GM18520 (cell line): ENCODE measurements at regions not wholly inside any gene's neighbourhood (a gene's known extent, or its start where the extent isn't known, plus 50 kb on each side); places are given as distances from the start of the nearest gene placed in this dataset.

Experiments used
- ATAC-seq: cut with Tn5 transposase; IDR thresholded peaks from one replicate; pipeline ENCODE4 v1.9.1; 2021; ENCODE audit not compliant: unreplicated experiment

DNA sequence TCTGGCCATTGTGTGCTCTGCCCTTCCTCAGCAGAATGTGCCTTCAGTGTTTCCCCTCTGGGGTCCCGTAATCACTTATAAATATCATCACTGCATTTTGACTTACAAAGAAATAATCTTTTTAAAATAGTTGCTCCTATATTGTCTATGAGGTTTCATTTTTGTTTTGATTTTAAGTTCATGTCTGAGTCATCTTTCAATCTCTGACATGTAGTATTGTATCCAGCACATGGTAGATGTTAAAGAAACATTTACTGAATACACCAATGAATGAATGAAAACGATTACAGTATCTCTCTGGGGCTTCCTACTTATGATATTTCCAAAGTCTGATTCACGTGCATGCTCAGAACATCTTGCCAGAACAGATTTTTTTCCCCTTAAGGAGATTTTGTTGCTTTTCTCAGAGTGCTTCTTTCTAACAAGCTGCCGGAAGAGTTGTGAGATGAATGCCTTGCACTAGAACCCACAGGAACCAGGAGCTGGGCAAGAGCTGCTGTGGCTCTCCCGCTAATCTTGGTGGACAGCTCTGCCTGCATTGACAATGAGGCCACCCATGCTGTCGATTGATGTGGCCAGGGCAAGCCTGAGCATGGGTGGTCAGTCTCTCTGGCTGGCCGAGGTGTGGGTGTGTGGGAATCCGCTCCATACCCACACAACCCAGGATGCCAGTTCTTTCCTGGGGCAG is 199.4 kb downstream of the CYRIA start:
- no peak for ATAC-seq

DNA sequence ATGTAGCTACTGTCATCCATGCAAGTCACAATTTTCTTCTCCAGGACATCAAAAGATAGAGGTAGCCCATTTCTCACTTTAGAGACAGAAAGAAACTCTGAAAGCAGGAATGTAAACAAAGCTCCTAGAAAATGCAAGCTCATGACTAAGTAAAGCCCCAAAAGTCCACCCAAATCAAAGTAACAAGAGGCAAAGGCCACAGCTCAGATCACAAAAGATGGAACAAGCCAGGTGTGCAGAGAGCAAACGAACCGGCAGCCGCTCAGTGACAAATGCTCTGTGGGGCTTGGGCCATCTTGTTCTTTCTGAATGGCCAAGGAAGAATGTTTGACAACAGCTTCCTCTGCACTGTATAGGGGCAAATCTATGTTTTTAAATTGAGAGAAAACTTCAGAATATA is 201.0 kb downstream of the CYRIA start:
- ATAC-seq = no peak

- ATAC-seq = no peak
Measured at GRCh38 chr2:16462958-16463357, 202.7 kb downstream of the CYRIA start.

- ATAC-seq = no peak
Measured at GRCh38 chr2:16461672-16462071, 204.0 kb downstream of the CYRIA start.

- no peak for ATAC-seq
Measured at GRCh38 chr2:16459606-16460005, 206.0 kb downstream of the CYRIA start.

- no peak for ATAC-seq
Measured at GRCh38 chr2:16454621-16455020, 211.0 kb downstream of the CYRIA start.

GRCh38 chr2:16452123-16452522 is 213.5 kb downstream of the CYRIA start:
- no peak for ATAC-seq

DNA sequence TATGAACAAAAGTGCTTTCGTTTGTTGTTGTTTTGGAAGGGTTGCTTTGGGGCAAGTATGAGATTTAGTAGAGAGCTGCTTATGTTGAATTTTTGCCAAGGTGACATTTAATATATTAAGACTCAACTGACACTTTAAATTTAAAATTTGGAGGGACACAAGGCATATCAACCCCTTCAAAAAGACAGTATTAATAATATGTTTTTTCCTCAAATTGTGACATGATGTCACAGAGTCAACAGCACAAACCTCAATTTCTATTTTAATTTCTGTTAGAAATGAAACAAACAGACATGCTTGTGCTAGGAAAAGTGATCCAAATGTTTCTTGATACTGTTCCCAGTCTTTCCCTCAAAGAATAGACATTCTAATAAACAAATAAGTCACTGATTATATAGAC is 218.9 kb downstream of the CYRIA start:
- ATAC-seq = no peak

GRCh38 chr2:16442971-16443370 is 222.7 kb downstream of the CYRIA start:
- ATAC-seq = no peak

DNA sequence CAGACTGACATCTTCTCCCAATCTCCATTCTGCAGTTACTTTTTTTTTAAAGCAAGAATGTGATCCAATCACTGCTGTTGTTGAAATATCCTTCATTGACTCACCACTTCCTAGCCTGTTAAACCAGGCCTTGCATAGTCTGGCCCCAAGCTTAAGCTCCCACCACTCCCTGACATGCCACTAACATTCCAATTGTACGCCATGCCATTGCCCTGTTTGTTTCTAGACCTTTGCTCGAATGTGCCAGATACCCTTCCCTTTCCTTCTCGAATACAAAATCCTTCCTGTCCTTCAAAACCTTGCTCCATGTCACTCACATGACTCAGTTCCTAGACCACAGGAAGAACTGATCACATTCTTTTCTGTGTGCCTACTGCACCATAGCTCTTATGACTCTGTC is 224.2 kb downstream of the CYRIA start:
- no peak for ATAC-seq

GRCh38 chr2:16440898-16441297 is 224.7 kb downstream of the CYRIA start:
- no peak for ATAC-seq

GRCh38 chr2:16438613-16439321 is 226.9 kb downstream of the CYRIA start:
- ATAC-seq = no peak

DNA sequence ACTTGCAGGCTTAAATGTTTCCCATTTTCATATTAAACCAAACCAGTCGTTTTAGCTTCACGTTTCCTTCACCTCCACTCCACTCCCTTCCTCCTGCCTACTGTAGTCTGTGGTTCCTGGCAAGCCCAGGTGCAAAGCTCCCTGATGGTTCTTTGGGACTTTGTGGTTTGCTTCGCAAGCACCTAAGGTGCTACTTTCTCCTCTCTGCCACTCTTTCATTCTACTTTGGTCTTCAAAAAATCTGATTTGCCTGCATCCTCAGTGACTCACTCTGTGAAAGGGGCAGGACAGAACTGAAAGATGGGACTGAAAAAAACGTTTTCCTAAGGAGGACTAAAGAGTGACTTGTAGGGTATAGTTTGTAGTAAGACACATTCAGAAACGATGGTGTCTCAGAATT is 228.4 kb downstream of the CYRIA start:
- ATAC-seq = no peak

GRCh38 chr2:16434393-16434792 is 231.2 kb downstream of the CYRIA start:
- ATAC-seq = no peak

- ATAC-seq = no peak
Measured at GRCh38 chr2:16430846-16431245, 234.8 kb downstream of the CYRIA start.

- no peak for ATAC-seq
Measured at GRCh38 chr2:16429431-16430145, 236.0 kb downstream of the CYRIA start.

- ATAC-seq = no peak
Measured at GRCh38 chr2:16429002-16429401, 236.6 kb downstream of the CYRIA start.

DNA sequence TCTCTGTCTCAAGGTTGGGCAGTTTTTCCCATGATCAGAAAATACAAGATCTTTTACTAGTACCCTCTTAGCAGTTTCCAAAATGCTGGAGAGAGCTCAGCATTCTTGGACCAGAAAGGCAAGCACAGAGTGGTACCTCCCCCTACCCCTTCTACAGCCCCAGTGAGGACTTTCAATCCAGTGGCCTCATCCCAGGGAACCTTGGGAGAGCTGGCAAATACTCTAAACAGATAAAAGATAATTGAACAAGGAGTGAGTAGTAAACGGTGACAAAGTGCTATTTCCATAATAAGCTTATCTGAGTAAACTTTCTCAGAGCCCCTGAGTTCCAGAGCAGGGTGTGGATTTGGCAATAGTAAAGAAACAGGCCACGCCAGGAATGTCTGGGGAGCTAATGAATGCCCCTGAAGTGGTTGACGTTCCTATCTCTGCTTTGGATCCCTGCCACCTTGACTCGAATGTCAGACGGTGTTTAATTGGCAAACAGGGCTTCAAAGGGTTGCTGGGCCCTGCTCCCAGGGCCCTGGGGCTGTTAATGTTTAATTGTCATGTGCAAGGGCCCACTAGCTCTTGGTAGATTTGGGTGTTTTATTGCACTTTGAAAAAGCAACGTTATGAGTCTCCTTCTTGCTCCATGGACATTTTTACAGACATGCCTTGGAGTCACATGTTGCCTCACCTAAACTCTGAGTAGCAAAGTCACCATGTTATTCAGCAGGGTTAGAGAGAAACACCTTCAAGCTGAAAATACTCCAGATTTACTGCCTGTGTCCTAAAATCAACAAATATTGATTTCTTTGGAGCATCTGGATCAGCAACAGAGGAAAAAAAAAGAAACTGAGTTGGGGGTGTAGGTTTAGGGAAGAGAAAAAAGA is 239.9 kb downstream of the CYRIA start:
- ATAC-seq = no peak

- no peak for ATAC-seq
Measured at GRCh38 chr2:16420421-16420820, 245.2 kb downstream of the CYRIA start.

- no peak for ATAC-seq
Measured at GRCh38 chr2:16417726-16418125, 247.9 kb downstream of the CYRIA start.

DNA sequence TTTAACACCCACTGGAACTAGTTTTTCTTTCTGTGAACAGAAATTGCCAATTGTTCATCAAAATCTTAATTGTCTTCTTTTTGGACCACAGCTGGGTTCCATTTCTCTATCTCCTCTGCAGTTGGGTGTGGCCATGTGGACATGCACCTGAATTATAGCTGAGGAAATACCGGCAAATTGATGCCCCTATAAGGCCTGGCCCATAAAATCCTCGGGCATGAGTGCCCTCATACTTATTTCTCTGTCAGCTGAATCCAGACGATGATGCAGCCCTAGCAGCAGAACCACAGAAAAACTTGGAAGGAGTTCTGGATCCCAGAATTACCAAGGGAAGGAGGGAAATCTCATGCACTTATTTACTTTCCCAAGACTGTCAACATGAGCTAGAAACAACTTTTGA is 249.0 kb downstream of the CYRIA start:
- ATAC-seq = no peak
